Breast epithelium (tissue), 4 donors: ENCODE measurements at regions not wholly inside any gene's neighbourhood (a gene's known extent, or its start where the extent isn't known, plus 50 kb on each side); places are given as distances from the start of the nearest gene placed in this dataset.

ENCODE experiments used
- DNase-seq, 2 donors: peaks; one replicate each; pipeline ENCODE4 v3.0.0-alpha.2; 2019; ENCODE audit warnings: low spot score in 2 of 2
- H3K27ac ChIP-seq, 2 donors: fragments of 200-600 bp; sonication (generic) in 1 of 2; one replicate each; pipeline ENCODE4 v1.5.1; 2016 to 2019; ENCODE audit warnings: mild to moderate bottlenecking in 1 of 2
- H3K27me3 ChIP-seq, 2 donors: fragments of 200-600 bp; sonication (generic) in 1 of 2; one replicate each; pipeline versions ENCODE4 v1.5.1 to v1.6.0; 2017 to 2019; ENCODE audit warnings: control low read depth in 1 of 2, mild to moderate bottlenecking in 1 of 2
- H3K36me3 ChIP-seq: fragments of 200-600 bp; one replicate; pipeline ENCODE4 v1.5.1; 2019
- H3K4me1 ChIP-seq, 2 donors: fragments of 200-600 bp; sonication (generic); one replicate each; pipeline ENCODE4 v1.5.1; 2016 to 2019; ENCODE audit warnings: control low read depth in 1 of 2
- H3K4me3 ChIP-seq, 3 donors: fragments of 200-600 bp; sonication (generic); 1 replicate in 2 of 3; 2 replicates in 1 of 3; pipeline ENCODE4 v1.5.1; 2016 to 2019; ENCODE audit warnings: mild to moderate bottlenecking in 3 of 3, moderate library complexity in 2 of 3
- H3K9me3 ChIP-seq, 2 donors: fragments of 200-600 bp; sonication (generic) in 1 of 2; one replicate each; pipeline ENCODE4 v1.5.1; 2016 to 2019; ENCODE audit warnings: control low read depth in 1 of 2
- POLR2A ChIP-seq: fragments of 450-650 bp; IDR thresholded peaks from one replicate; pipeline ENCODE4 v1.6.1; 2016; ENCODE audit warnings: antibody characterized with exemption, mild to moderate bottlenecking, moderate library complexity
- POLR2AphosphoS5 ChIP-seq, 3 donors: sonication (generic); formaldehyde crosslinking; IDR thresholded peaks; one replicate each; pipeline ENCODE4 v1.6.1; 2017; ENCODE audit warnings: antibody characterized with exemption in 3 of 3
- intact Hi-C: fragments of 100-400 bp; cut with DNase I; formaldehyde crosslinking; loops from one replicate; pipeline ENCODE4 v1.15.1; 2023; ENCODE audit warnings: low total_unique reads
- TF ChIP-seq, protein P1 (sequence below), 3 donors: fragments of 450-650 bp; IDR thresholded peaks; one replicate each; pipeline ENCODE4 v1.5.1; 2016 to 2017; ENCODE audit warnings: antibody characterized with exemption in 3 of 3, mild to moderate bottlenecking in 3 of 3, moderate library complexity in 3 of 3

GRCh38 chr16:86041215-86041614, 142.3 kb downstream of the IRF8 start:
- peaks cover 0 to 56% of the 10 kb centered on the region in 2 donors for H3K27me3 ChIP-seq
- no peak for DNase-seq
- H3K4me3 ChIP-seq = no peak overlapping the region
- TF ChIP-seq, protein P1, sequence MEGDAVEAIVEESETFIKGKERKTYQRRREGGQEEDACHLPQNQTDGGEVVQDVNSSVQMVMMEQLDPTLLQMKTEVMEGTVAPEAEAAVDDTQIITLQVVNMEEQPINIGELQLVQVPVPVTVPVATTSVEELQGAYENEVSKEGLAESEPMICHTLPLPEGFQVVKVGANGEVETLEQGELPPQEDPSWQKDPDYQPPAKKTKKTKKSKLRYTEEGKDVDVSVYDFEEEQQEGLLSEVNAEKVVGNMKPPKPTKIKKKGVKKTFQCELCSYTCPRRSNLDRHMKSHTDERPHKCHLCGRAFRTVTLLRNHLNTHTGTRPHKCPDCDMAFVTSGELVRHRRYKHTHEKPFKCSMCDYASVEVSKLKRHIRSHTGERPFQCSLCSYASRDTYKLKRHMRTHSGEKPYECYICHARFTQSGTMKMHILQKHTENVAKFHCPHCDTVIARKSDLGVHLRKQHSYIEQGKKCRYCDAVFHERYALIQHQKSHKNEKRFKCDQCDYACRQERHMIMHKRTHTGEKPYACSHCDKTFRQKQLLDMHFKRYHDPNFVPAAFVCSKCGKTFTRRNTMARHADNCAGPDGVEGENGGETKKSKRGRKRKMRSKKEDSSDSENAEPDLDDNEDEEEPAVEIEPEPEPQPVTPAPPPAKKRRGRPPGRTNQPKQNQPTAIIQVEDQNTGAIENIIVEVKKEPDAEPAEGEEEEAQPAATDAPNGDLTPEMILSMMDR (IDR thresholded peaks at IDR 0.05) = no peak
- TF ChIP-seq POLR2A (no peak), POLR2AphosphoS5 (IDR thresholded peaks at IDR 0.05) (no peak)
- intact Hi-C loops = no loop called here
- H3K27ac ChIP-seq = no peak overlapping the region
- H3K9me3 ChIP-seq = no peaks in the 10 kb centered on the region
- no peaks in the 10 kb centered on the region for H3K4me1 ChIP-seq
- H3K36me3 ChIP-seq = no peaks in the 10 kb centered on the region

DNA sequence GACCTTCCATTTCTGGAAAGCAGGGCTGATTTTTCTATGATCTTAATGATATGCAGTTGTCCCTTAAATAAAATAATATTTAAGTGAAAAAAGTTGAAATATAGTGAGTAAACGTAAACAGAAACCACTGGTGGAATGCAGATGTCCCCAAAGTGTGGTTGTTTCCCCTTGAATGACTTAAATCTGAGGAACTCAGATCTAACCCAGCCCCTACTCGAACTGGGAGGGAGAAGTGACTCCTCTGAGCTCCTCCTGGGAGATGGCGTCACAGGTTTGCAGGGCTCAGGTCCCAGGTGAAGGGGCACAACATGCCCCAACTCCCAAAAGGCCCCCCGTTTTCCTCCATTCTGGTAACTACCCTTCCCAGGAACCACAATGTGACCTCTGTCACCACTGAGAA, 142.8 kb downstream of the IRF8 start:
- no peak overlapping the region for H3K4me3 ChIP-seq
- TF ChIP-seq, protein P1 (IDR thresholded peaks at IDR 0.05) = no peak
- TF ChIP-seq POLR2A (no peak), POLR2AphosphoS5 (IDR thresholded peaks at IDR 0.05) (no peak)
- intact Hi-C loops = no loop called here
- H3K27me3 ChIP-seq = peaks cover 0 to 56% of the 10 kb centered on the region in 2 donors
- no peaks in the 10 kb centered on the region for H3K4me1 ChIP-seq
- no peaks in the 10 kb centered on the region for H3K9me3 ChIP-seq
- DNase-seq = no peak
- no peaks in the 10 kb centered on the region for H3K36me3 ChIP-seq
- no peak overlapping the region for H3K27ac ChIP-seq

DNA sequence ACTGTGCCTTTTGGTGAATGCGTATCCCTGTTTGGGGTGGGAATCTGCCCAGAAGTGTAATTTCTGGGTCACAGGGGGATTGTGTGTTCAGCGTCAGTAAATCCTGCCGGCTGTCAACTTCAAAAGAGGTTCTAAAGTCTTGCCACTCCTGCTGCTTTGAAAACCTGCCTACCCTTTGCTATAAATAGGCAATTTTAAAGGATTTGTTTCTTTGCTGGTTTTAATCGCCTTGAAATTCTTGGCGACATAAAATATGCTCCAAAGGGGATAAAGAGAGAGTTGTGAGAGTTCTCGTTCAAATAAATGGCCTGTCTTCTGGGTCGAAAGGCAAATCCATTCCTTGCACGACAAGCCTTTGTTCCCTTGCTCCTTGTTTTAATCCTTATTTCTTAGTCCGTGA, 143.4 kb downstream of the IRF8 start:
- TF ChIP-seq, protein P1 (IDR thresholded peaks at IDR 0.05) = no peak
- TF ChIP-seq POLR2A (no peak), POLR2AphosphoS5 (IDR thresholded peaks at IDR 0.05) (no peak)
- no peaks in the 10 kb centered on the region for H3K9me3 ChIP-seq
- no peaks in the 10 kb centered on the region for H3K4me1 ChIP-seq
- intact Hi-C loops = no loop called here
- DNase-seq = no peak
- H3K4me3 ChIP-seq = no peak overlapping the region
- no peak overlapping the region for H3K27ac ChIP-seq
- H3K36me3 ChIP-seq = no peaks in the 10 kb centered on the region
- H3K27me3 ChIP-seq = peaks cover 0 to 58% of the 10 kb centered on the region in 2 donors

- Histone ChIP-seq H3K9me3 (no peaks in the 10 kb centered on the region), H3K27me3 (peaks cover 0 to 64% of the 10 kb centered on the region in 2 donors), H3K4me1 (no peaks in the 10 kb centered on the region), H3K4me3 (no peak overlapping the region), H3K27ac (no peak overlapping the region), H3K36me3 (no peaks in the 10 kb centered on the region)
- TF ChIP-seq, protein P1 (IDR thresholded peaks at IDR 0.05) = no peak
- no peak for TF ChIP-seq POLR2AphosphoS5 (IDR thresholded peaks at IDR 0.05)
- no peak for TF ChIP-seq POLR2A
- intact Hi-C loops = no loop called here
- DNase-seq = no peak
Measured at GRCh38 chr16:86042996-86043725, 144.2 kb downstream of the IRF8 start.

DNA sequence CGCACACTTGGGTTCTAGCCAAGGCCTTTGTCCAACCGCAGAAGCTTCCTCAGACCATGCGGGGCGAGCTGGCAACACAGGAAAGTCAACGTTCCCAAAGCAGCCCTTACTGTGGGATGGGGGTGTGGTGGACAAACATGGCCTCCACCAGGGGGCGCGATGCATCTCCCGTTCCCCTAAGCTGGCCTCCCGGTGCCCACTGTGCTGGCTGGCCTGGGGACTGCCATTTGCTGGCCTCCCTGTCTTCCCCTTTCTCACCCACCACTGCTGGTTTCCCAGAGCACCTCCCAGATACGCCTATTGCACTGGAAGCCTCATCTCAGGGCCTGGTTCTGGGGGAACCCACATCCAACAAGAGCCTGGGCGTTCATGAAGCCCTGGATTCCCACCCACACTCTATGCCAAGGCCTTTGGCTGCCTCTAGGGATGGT, 145.3 kb downstream of the IRF8 start:
- Histone ChIP-seq H3K36me3 (no peaks in the 10 kb centered on the region), H3K4me1 (no peaks in the 10 kb centered on the region), H3K27me3 (peaks cover 0 to 66% of the 10 kb centered on the region in 2 donors), H3K27ac (no peak overlapping the region), H3K9me3 (no peaks in the 10 kb centered on the region), H3K4me3 (no peak overlapping the region)
- intact Hi-C loops = no loop called here
- DNase-seq = no peak
- TF ChIP-seq POLR2A (no peak), POLR2AphosphoS5 (IDR thresholded peaks at IDR 0.05) (no peak)
- TF ChIP-seq, protein P1 (IDR thresholded peaks at IDR 0.05) = no peak
